ENCODE measurements at regions not wholly inside any gene's neighbourhood (a gene's known extent, or its start where the extent isn't known, plus 50 kb on each side); places are given as distances from the start of the nearest gene placed in this dataset.

DNA sequence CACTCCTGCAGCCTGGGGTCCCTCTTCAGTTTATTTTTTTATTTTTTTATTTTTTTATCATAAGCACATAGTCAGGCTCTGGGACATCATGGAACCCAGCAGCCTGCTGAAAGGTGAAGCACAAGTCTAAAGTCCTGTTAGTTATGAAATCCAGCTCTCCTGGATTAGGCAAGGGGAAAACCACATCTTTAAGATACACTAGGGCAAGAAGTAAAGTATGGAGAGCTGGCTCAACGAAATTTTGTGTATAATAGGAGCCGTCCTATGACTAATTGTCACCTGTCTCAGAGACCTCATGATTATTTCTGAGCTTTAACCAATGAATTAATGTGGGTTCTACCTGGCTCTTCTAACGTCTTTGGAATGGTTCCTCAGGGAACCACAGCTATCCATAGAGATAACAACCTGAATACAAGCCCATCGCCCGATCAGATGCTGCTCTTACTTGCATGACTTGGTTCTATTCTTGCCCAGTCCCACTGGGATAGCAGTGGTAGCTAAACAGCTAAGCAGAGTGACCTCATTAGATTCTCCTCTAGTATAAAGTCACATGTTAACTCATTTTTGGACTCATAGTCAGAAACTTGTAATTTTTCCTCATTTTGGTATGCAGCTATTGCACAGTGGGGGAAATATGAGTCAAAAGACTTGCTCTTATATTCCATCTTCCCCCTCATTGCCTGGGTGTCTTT, 122.7 kb downstream of the LMO4 start:
- DNase-seq (no peak), ATAC-seq (replicated peaks) (peak; percentile 19 to 30)
- peaks cover 0 to 6% of the 10 kb centered on the region in 2 donors for H3K27me3 Mint-ChIP-seq
- peaks cover 6 to 13% of the 10 kb centered on the region in 2 donors for H3K4me1 Mint-ChIP-seq
- H3K9me3 Mint-ChIP-seq = peaks cover 1 to 3% of the 10 kb centered on the region in 2 donors
- no peak overlapping the region for H3K27ac Mint-ChIP-seq
- H3K4me3 Mint-ChIP-seq = no peak overlapping the region
- no peaks in the 10 kb centered on the region for H3K36me3 Mint-ChIP-seq

DNA sequence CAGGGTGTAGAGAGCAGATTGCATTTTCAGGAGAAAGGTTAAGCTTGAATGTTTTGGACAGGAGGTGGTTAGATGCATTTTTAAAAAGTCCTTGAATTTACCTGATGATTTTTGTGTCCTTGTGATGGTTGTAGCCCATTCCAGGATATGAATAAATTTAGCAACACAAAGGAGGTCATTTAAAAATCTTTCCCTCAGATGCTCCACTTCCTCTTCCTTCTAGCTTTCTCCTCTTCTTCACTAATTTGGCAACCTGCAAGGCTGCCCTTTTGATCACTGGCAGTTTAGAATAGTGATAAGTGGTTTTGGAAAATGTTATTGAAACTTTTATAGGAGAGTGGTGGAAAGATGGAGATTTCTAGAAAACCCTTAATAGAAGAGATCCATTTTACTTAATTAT, 124.0 kb downstream of the LMO4 start:
- ATAC-seq (replicated peaks) = no peak
- peaks cover 0 to 6% of the 10 kb centered on the region in 2 donors for H3K27me3 Mint-ChIP-seq

DNA sequence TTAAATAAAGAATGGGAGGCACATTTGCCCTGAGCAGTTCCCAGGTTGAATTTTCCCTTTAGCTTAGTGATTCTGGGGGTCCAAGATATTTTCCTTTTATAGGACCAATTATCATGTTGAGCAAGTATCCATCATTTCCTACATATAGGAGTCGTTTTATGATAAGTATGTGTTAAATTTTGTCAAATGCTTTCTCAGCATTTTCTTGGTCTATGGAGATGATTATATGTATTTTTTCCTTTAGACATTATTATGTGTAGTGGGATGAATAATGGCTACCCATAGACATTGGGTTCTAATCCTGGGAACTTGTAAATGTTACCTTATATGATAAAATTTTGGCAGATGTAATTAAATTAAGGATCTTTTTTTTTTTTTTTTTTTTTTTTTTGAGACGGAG, 128.7 kb downstream of the LMO4 start:
- H3K27ac Mint-ChIP-seq = no peak overlapping the region
- peaks cover 4% of the 10 kb centered on the region in 2 donors for H3K36me3 Mint-ChIP-seq
- DNase-seq (no peak), ATAC-seq (replicated peaks) (no peak)
- no peak overlapping the region for H3K4me3 Mint-ChIP-seq
- peaks cover 0 to 3% of the 10 kb centered on the region in 2 donors for H3K4me1 Mint-ChIP-seq
- H3K27me3 Mint-ChIP-seq = peaks cover 0 to 11% of the 10 kb centered on the region in 2 donors
- H3K9me3 Mint-ChIP-seq = peaks cover 18 to 22% of the 10 kb centered on the region in 2 donors

More for the DNA sequence above, 124.0 kb downstream of the LMO4 start:
- H3K4me3 Mint-ChIP-seq = no peak overlapping the region
- no peaks in the 10 kb centered on the region for H3K36me3 Mint-ChIP-seq
- H3K27ac Mint-ChIP-seq = no peak overlapping the region
- H3K4me1 Mint-ChIP-seq = peaks cover 6 to 13% of the 10 kb centered on the region in 2 donors
- no peak for DNase-seq
- peaks cover 1 to 3% of the 10 kb centered on the region in 2 donors for H3K9me3 Mint-ChIP-seq

DNA sequence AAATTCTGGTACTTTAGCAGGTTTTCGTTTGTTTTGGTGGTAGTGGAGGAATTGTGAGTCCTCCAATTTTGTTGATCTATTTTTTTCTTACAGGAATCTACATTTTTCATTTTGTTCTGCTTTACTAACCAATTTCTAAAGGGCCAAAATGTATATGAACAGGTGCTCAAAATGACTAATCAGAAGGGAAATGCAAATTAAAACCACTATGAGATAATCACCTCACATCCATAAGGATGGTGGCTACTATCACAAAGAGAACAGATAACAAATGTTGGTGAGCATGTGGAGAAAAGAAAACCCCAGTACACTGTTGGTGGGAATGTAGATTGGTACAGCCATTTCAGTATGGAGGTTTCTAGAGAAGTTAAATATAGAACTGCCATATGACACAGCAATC, 134.2 kb downstream of the LMO4 start:
- no peak overlapping the region for H3K4me3 Mint-ChIP-seq
- ATAC-seq (replicated peaks) (no peak), DNase-seq (no peak)
- peaks cover 16 to 19% of the 10 kb centered on the region in 2 donors for H3K9me3 Mint-ChIP-seq
- H3K27me3 Mint-ChIP-seq = peaks cover 0 to 11% of the 10 kb centered on the region in 2 donors
- H3K4me1 Mint-ChIP-seq = peaks cover 0 to 5% of the 10 kb centered on the region in 2 donors
- peaks cover 4% of the 10 kb centered on the region in 2 donors for H3K36me3 Mint-ChIP-seq
- H3K27ac Mint-ChIP-seq = no peak overlapping the region

DNA sequence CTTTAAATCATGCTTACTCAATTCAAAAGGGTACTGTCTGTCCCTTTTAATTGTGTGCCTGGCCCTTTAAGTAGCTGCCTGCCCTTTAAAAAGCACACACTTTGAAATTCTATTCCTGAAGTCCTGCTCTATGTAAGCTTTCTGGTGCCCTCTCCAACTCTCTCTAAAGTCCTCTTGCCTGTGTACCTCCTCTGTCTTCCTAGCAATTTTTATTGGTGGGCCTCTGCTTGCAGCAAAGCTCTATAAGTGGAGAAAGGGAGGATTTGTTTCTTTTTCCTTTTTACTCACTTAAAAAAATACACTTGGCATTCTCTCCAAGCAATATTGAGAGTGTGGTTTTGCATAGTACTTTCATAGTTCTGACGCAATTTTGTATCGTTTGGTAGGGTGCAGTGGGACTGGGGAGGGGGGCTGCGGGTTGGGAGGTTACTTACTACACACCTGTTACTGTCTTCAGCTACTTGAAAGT, 135.4 kb downstream of the LMO4 start:
- Mint-ChIP-seq H3K27me3 (peaks cover 0 to 11% of the 10 kb centered on the region in 2 donors), H3K36me3 (peaks cover 0 to 4% of the 10 kb centered on the region in 2 donors), H3K9me3 (peaks cover 12 to 14% of the 10 kb centered on the region in 2 donors), H3K27ac (no peak overlapping the region), H3K4me1 (peaks cover 0 to 5% of the 10 kb centered on the region in 2 donors), H3K4me3 (no peak overlapping the region)
- DNase-seq (no peak), ATAC-seq (replicated peaks) (no peak)

DNA sequence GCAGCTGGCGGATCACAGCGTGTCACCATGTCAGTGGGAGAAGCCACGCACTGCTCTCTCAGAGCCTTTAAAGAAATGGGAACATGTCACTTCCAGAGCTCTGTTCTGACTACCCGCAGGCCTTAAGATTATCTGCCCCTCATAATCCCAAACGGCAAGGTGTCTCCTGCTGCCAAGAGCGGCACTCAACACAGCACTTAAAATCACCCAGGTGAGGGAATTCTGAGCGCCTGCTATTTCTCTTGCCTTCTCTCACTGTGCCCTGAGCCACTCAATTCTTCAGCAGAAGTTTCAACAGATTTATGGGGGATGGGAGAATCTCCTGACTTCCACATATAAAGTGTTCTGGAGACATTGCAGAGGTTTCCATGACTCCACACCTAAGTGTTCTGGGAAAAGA, 137.9 kb downstream of the LMO4 start:
- Mint-ChIP-seq H3K27ac (no peak overlapping the region), H3K9me3 (no peaks in the 10 kb centered on the region), H3K4me3 (no peak overlapping the region), H3K4me1 (peaks cover 0 to 5% of the 10 kb centered on the region in 2 donors), H3K36me3 (no peaks in the 10 kb centered on the region), H3K27me3 (peaks cover 0 to 11% of the 10 kb centered on the region in 2 donors)
- no peak for ATAC-seq (replicated peaks)
- DNase-seq = no peak

DNA sequence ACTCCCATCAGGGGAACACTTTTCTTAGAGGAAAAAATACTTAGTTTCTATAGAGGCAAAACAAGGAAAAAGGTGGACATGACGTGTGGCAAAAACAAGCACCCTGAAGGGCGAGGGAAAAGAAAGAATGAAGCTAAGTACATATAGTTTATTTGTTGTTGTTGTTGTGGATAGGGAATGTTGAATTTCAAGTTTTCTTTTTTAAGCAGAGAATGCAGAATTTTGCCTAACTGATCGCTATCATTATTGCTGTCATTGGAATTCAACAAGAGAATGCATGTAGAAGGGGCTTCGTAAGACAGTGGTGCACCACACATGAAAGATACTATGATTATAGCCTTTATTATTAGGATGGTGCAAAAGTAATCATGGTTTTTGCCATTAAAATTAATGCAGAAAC, 144.0 kb downstream of the LMO4 start:
- ATAC-seq (replicated peaks) (no peak), DNase-seq (no peak)
- Mint-ChIP-seq H3K9me3 (no peaks in the 10 kb centered on the region), H3K27me3 (no peaks in the 10 kb centered on the region), H3K4me1 (no peaks in the 10 kb centered on the region), H3K27ac (no peak overlapping the region), H3K4me3 (no peak overlapping the region), H3K36me3 (no peaks in the 10 kb centered on the region)

DNA sequence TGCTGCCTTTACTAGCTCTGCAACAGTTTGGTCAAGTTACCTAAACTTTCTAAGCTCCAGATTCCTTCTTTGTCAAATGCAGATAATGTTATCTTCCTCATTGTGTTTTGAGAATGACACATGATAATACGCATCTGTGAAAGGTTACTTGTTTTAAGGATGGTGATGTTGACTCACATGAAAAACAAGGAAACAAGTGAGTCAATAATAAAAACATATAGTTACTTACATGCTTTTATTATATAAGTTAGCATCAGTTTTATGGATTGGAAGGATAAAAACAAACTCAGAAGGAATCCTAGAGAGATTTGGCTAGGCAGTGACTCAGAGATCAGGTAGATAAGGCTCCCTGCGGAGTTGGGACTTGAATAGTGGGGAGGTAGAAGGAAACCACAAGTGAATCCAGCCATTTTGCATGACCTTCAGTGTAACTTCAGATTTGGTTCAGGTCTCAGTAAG, 144.6 kb downstream of the LMO4 start:
- no peaks in the 10 kb centered on the region for H3K27me3 Mint-ChIP-seq

DNA sequence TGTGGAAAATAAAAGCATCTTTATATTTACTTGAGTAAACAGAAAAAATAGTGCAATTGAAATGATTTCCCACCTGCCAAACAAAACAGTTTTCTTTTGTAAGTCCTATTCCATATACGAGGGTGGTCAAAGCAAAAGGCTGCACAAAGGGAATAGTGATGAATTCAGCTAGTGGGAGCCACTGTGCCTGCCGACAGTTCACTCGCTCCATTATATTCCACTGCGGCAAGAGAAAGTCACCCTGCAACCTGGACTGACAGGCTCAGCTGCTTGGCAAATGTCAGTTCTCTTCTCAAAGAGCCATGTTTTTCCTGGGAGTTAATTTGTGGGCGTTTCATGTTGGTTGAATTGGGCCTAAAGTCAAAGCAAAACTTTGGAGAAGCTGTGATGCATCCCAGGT, 145.4 kb downstream of the LMO4 start:
- no peaks in the 10 kb centered on the region for H3K4me1 Mint-ChIP-seq

More for the DNA sequence above, 144.6 kb downstream of the LMO4 start:
- ATAC-seq (replicated peaks) = no peak
- no peak overlapping the region for H3K4me3 Mint-ChIP-seq
- H3K4me1 Mint-ChIP-seq = no peaks in the 10 kb centered on the region
- no peak for DNase-seq
- no peaks in the 10 kb centered on the region for H3K9me3 Mint-ChIP-seq
- no peak overlapping the region for H3K27ac Mint-ChIP-seq
- no peaks in the 10 kb centered on the region for H3K36me3 Mint-ChIP-seq

DNA sequence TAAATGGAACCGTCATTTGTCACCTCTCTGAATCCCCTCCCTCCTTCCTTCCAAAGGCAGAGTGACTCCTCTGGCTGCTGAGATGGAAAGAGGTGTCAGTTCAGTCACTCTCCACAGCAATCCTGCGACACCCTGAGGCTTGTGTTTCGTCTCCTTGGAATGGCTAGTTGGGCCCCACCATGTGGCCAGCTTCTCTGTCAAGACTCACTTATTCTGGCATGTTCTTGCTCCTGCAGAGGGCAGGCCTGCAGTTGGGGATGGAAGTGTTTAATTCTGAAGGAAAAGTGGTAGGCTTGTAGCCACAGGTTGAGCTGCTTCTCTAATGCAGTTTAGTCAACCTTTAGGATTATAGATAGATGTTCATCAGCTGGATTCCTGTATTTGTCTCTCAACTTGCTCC, 149.6 kb downstream of the LMO4 start:
- Mint-ChIP-seq H3K9me3 (no peaks in the 10 kb centered on the region), H3K4me1 (no peaks in the 10 kb centered on the region), H3K27ac (no peak overlapping the region), H3K36me3 (no peaks in the 10 kb centered on the region), H3K4me3 (no peak overlapping the region), H3K27me3 (no peaks in the 10 kb centered on the region)
- no peak for DNase-seq
- ATAC-seq (replicated peaks) = no peak

More for the DNA sequence above, 145.4 kb downstream of the LMO4 start:
- DNase-seq = no peak
- no peak overlapping the region for H3K27ac Mint-ChIP-seq
- H3K27me3 Mint-ChIP-seq = no peaks in the 10 kb centered on the region
- no peak for ATAC-seq (replicated peaks)
- H3K36me3 Mint-ChIP-seq = no peaks in the 10 kb centered on the region
- H3K9me3 Mint-ChIP-seq = no peaks in the 10 kb centered on the region
- H3K4me3 Mint-ChIP-seq = no peak overlapping the region

DNA sequence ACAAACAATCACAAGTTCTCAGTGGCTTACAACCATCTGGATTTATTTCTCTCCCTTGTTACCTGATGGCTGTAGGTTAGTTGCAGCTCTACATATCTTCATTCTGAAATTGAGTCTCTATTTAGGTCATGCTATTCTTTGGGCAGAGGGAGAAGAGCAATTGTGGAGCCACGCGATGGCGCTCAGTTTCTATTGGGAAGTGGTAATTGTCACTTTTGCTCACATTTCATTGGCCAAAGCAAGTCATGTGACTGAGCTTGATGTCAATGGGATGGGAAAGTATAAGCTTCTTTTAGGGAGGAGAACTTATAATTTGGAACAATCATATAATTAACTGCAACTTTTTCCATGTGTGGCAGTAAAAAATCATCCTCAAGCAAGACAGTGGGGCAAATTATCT, 166.5 kb downstream of the LMO4 start:
- ATAC-seq (replicated peaks) = no peak
- Mint-ChIP-seq H3K4me1 (peaks cover 4 to 7% of the 10 kb centered on the region in 2 donors), H3K27me3 (no peaks in the 10 kb centered on the region), H3K4me3 (no peak overlapping the region), H3K27ac (no peak overlapping the region), H3K36me3 (no peaks in the 10 kb centered on the region), H3K9me3 (no peaks in the 10 kb centered on the region)
- DNase-seq = no peak

DNA sequence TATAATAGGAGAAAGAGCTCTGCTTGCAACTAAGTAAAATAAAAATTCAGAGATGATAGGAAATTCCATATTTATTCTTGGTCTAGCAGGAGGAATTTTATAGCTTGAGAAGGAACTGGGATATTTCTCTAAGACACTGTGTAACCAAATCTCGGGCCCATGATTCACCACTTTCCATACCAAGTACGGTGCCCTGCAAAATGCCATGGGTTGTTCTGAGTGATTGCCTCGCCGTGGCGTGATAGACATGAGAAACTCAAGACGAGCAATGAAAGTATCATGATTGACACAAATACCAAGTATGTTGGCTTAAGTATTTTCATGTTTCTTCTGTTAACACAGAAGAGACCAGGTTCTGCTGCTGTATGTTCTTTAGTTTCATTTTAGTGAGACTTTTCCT, 167.2 kb downstream of the LMO4 start:
- peaks cover 4 to 7% of the 10 kb centered on the region in 2 donors for H3K4me1 Mint-ChIP-seq
- H3K27me3 Mint-ChIP-seq = no peaks in the 10 kb centered on the region
- H3K9me3 Mint-ChIP-seq = no peaks in the 10 kb centered on the region
- DNase-seq (no peak), ATAC-seq (replicated peaks) (no peak)
- H3K4me3 Mint-ChIP-seq = no peak overlapping the region
- no peak overlapping the region for H3K27ac Mint-ChIP-seq
- H3K36me3 Mint-ChIP-seq = no peaks in the 10 kb centered on the region

DNA sequence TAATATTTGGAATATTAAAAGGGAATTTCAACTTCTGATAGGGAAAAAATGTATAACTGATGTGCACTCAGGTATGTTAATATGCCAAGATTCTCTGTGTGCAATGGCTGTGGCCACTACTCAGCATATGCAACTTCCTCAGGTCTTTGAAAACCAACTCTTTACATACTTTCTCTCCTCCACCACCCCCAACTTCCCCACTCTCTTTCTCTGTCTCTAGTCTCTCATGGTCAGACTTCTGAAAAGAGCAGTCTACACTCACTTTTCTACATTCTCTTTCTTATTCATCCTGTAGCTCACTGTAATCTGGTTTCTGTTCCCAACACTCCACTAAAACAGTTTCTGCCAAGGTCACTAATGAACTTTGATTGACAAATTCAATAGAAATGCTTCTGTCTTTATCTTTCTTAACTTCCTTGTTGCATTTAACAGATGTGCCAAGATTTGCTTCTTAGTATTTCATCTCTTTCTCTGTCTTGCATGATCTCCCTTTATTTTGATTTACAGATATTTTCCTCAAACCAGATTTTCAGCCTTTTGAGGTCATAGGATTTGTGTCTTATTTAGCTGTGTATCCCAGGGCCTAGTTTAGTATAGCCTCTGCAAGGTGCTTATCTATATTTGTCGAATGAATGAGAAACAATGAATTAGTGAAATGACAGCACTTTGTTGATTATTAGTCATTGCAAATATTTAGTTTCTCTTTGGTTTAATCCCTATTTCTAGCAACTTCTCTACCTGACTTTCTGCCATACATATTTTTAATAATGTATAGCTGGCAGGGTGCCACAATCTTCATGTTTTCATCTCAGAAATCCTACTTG, 168.9 kb downstream of the LMO4 start:
- no peak overlapping the region for H3K4me3 Mint-ChIP-seq
- H3K27ac Mint-ChIP-seq = no peak overlapping the region
- ATAC-seq (replicated peaks) = peak in 1 of 2 donors; percentile 29
- H3K9me3 Mint-ChIP-seq = peaks cover 0 to under 1% of the 10 kb centered on the region in 2 donors
- H3K4me1 Mint-ChIP-seq = peaks cover 4 to 7% of the 10 kb centered on the region in 2 donors
- DNase-seq = no peak
- H3K36me3 Mint-ChIP-seq = no peaks in the 10 kb centered on the region
- no peaks in the 10 kb centered on the region for H3K27me3 Mint-ChIP-seq

DNA sequence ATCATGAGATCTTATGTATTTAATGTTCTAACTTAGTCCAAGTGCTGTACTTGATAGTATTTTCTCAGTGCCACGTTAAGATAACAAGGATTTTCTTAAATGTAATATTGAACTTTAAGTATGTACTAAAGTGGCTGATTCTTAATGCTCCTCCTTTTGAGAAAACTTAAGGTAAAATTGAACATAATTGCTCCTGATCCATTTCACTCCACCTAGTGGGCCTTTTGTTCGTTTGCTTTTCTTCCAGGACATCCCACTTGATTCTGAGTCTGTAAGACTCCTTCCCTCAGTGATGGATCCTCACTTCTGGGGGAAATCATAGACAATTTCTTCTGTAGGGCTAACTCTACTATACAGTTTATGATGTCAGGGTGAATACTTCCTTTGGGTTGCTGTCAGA, 173.1 kb downstream of the LMO4 start:
- H3K4me1 Mint-ChIP-seq = peaks cover 4 to 7% of the 10 kb centered on the region in 2 donors
- no peak for ATAC-seq (replicated peaks)
- no peaks in the 10 kb centered on the region for H3K36me3 Mint-ChIP-seq
- H3K9me3 Mint-ChIP-seq = peaks cover 0 to 6% of the 10 kb centered on the region in 2 donors
- H3K27ac Mint-ChIP-seq = no peak overlapping the region
- no peak for DNase-seq
- H3K4me3 Mint-ChIP-seq = no peak overlapping the region
- H3K27me3 Mint-ChIP-seq = peaks cover 0 to 1% of the 10 kb centered on the region in 2 donors

Measured in stimulated activated naive B cell treated with anti-CD40 and anti-IgM and Interleukin-4, amounts not matched to agents 10 μg/mL and 1 μg/mL and 100 μg/mL, for 72 hours (primary cell).